Suppressor macrophage treated with lipopolysaccharide for 4 hours (primary cell): ENCODE measurements at regions not wholly inside any gene's neighbourhood (a gene's known extent, or its start where the extent isn't known, plus 50 kb on each side); places are given as distances from the start of the nearest gene placed in this dataset.

Experiments used
- DNase-seq: peaks from one replicate; pipeline ENCODE4 v3.0.0-alpha.2; 2020

GRCh38 chr1:67991546-67991945 is 58.9 kb downstream of the DIRAS3 start:
- no peak for DNase-seq

GRCh38 chr1:67988066-67988465 is 62.4 kb downstream of the DIRAS3 start:
- DNase-seq = no peak

- no peak for DNase-seq
These were observed 63.2 kb downstream of the DIRAS3 start for GRCh38 chr1:67987046-67987799.

GRCh38 chr1:67983867-67984266 is 66.6 kb downstream of the DIRAS3 start:
- DNase-seq = no peak

GRCh38 chr1:67980028-67980427 is 70.4 kb downstream of the DIRAS3 start:
- no peak for DNase-seq

GRCh38 chr1:67979532-67979931 is 70.9 kb downstream of the DIRAS3 start:
- DNase-seq = no peak

- DNase-seq = no peak
These were observed 71.4 kb downstream of the DIRAS3 start for GRCh38 chr1:67978890-67979516.

- no peak for DNase-seq
These were observed 72.7 kb downstream of the DIRAS3 start for GRCh38 chr1:67977756-67978155.

- DNase-seq = no peak
These were observed 77.4 kb downstream of the DIRAS3 start for GRCh38 chr1:67973051-67973450.

GRCh38 chr1:67970088-67970487 is 80.3 kb downstream of the DIRAS3 start:
- DNase-seq = no peak

- DNase-seq = no peak
These were observed 81.0 kb downstream of the DIRAS3 start for GRCh38 chr1:67969446-67969845.

GRCh38 chr1:67966666-67967009 is 83.8 kb downstream of the DIRAS3 start:
- DNase-seq = no peak

- DNase-seq = no peak
These were observed 84.3 kb downstream of the DIRAS3 start for GRCh38 chr1:67965995-67966665.

GRCh38 chr1:67963263-67963662 is 87.2 kb downstream of the DIRAS3 start:
- no peak for DNase-seq

- DNase-seq = no peak
These were observed 89.7 kb downstream of the DIRAS3 start for GRCh38 chr1:67960766-67961165.

GRCh38 chr1:67958472-67958871 is 92.0 kb downstream of the DIRAS3 start:
- DNase-seq = no peak

- DNase-seq = no peak
These were observed 93.4 kb downstream of the DIRAS3 start for GRCh38 chr1:67957066-67957465.

- no peak for DNase-seq
These were observed 94.3 kb downstream of the DIRAS3 start for GRCh38 chr1:67956116-67956515.

- DNase-seq = no peak
These were observed 94.8 kb downstream of the DIRAS3 start for GRCh38 chr1:67955591-67955990.

GRCh38 chr1:67953301-67953700 is 97.1 kb downstream of the DIRAS3 start:
- no peak for DNase-seq

GRCh38 chr1:67952071-67952470 is 98.4 kb downstream of the DIRAS3 start:
- no peak for DNase-seq

GRCh38 chr1:67951014-67951413 is 99.4 kb downstream of the DIRAS3 start:
- no peak for DNase-seq

GRCh38 chr1:67948151-67949080 is 102.0 kb downstream of the DIRAS3 start:
- DNase-seq = no peak
